ENCODE measurements at regions not wholly inside any gene's neighbourhood (a gene's known extent, or its start where the extent isn't known, plus 50 kb on each side); places are given as distances from the start of the nearest gene placed in this dataset.

- DNase-seq (ENCODE audit: low read depth, low spot score): no peak
- no peak overlapping the region for H3K27ac ChIP-seq
Observed at GRCh38 chr6:11926594-11927407, 85.3 kb upstream of the HIVEP1 start.

- no peak for DNase-seq (ENCODE audit: low read depth, low spot score)
Observed at GRCh38 chr6:11925805-11926204, 86.3 kb upstream of the HIVEP1 start.

GRCh38 chr6:11923621-11924020 lies 88.5 kb upstream of the HIVEP1 start:
- DNase-seq (ENCODE audit: low read depth, low spot score): no peak
- no peak overlapping the region for H3K27ac ChIP-seq

More at GRCh38 chr6:11925805-11926204, 86.3 kb upstream of the HIVEP1 start:
- no peak overlapping the region for H3K27ac ChIP-seq

GRCh38 chr6:11922901-11923300 lies 89.2 kb upstream of the HIVEP1 start:
- no peak for DNase-seq (ENCODE audit: low read depth, low spot score)
- H3K27ac ChIP-seq: no peak overlapping the region

- DNase-seq (ENCODE audit: low read depth, low spot score): no peak
- H3K27ac ChIP-seq: peak overlapping the region; percentile 76
Observed at GRCh38 chr6:11921751-11922150, 90.4 kb upstream of the HIVEP1 start.

- peak; percentile 77 for DNase-seq (ENCODE audit: low read depth, low spot score)
- H3K27ac ChIP-seq: peak overlapping the region; percentile 76
Observed at GRCh38 chr6:11921017-11921438, 91.1 kb upstream of the HIVEP1 start.

GRCh38 chr6:11920566-11920965 lies 91.5 kb upstream of the HIVEP1 start:
- H3K27ac ChIP-seq: peak overlapping the region; percentile 76
- DNase-seq (ENCODE audit: low read depth, low spot score): no peak

- H3K27ac ChIP-seq: no peak overlapping the region
- DNase-seq (ENCODE audit: low read depth, low spot score): no peak
Observed at GRCh38 chr6:11919771-11920440, 92.2 kb upstream of the HIVEP1 start.

- peak overlapping the region; percentile 0 for H3K27ac ChIP-seq
- no peak for DNase-seq (ENCODE audit: low read depth, low spot score)
Observed at GRCh38 chr6:11918739-11919605, 93.1 kb upstream of the HIVEP1 start.

GRCh38 chr6:11917951-11918738 lies 94.0 kb upstream of the HIVEP1 start:
- peak; percentile 31 for DNase-seq (ENCODE audit: low read depth, low spot score)
- H3K27ac ChIP-seq: peak overlapping the region; percentile 0

- DNase-seq (ENCODE audit: low read depth, low spot score): no peak
- no peak overlapping the region for H3K27ac ChIP-seq
Observed at GRCh38 chr6:11912420-11912819, 99.7 kb upstream of the HIVEP1 start.

GRCh38 chr6:11911538-11911937 lies 100.6 kb upstream of the HIVEP1 start:
- DNase-seq (ENCODE audit: low read depth, low spot score): no peak
- H3K27ac ChIP-seq: no peak overlapping the region

- no peak for DNase-seq (ENCODE audit: low read depth, low spot score)
- no peak overlapping the region for H3K27ac ChIP-seq
Observed at GRCh38 chr6:11909696-11910132, 102.4 kb upstream of the HIVEP1 start.

- DNase-seq (ENCODE audit: low read depth, low spot score): no peak
- no peak overlapping the region for H3K27ac ChIP-seq
Observed at GRCh38 chr6:11908436-11909105, 103.5 kb upstream of the HIVEP1 start.

GRCh38 chr6:11903645-11904044 lies 108.5 kb upstream of the HIVEP1 start:
- no peak for DNase-seq (ENCODE audit: low read depth, low spot score)
- no peak overlapping the region for H3K27ac ChIP-seq

GRCh38 chr6:11902527-11902926 lies 109.6 kb upstream of the HIVEP1 start:
- no peak overlapping the region for H3K27ac ChIP-seq
- DNase-seq (ENCODE audit: low read depth, low spot score): no peak

GRCh38 chr6:11900662-11901598 lies 111.2 kb upstream of the HIVEP1 start:
- no peak for DNase-seq (ENCODE audit: low read depth, low spot score)
- no peak overlapping the region for H3K27ac ChIP-seq

- H3K27ac ChIP-seq: no peak overlapping the region
- no peak for DNase-seq (ENCODE audit: low read depth, low spot score)
Observed at GRCh38 chr6:11899645-11900044, 112.5 kb upstream of the HIVEP1 start.

Measured in epithelial cell of prostate (primary cell).